Bronchial epithelial cell (primary cell): ENCODE measurements at regions not wholly inside any gene's neighbourhood (a gene's known extent, or its start where the extent isn't known, plus 50 kb on each side); places are given as distances from the start of the nearest gene placed in this dataset.

ENCODE experiments used
- DNase-seq: peaks from one replicate; pipeline ENCODE4 v3.0.0-alpha.2; 2010; ENCODE audit warnings: low read depth
- FAIRE-seq: peaks from 2 replicates; lab custom pipeline; 2011; peaks lifted over from hg19 to GRCh38; lab: Jason Lieb, UNC
- H3K27me3 ChIP-seq: 2 replicates; pipeline ENCODE4 v1.5.1; 2011; ENCODE audit warnings: low read length; ENCODE audit not compliant: control insufficient read depth, insufficient read depth
- H3K36me3 ChIP-seq: 2 replicates; pipeline ENCODE4 v1.5.1; 2011; ENCODE audit warnings: low read length; ENCODE audit not compliant: control insufficient read depth, insufficient read depth
- H3K4me3 ChIP-seq: 2 replicates; pipeline ENCODE4 v1.5.1; 2011; ENCODE audit warnings: mild to moderate bottlenecking, low read depth, low read length, control low read depth
- CTCF ChIP-seq: IDR thresholded peaks from 2 replicates; pipeline ENCODE4 v1.5.1; 2011; ENCODE audit warnings: mild to moderate bottlenecking, moderate library complexity, low read length, control low read depth, inconsistent platforms; ENCODE audit not compliant: insufficient read depth, severe bottlenecking

- Histone ChIP-seq H3K4me3 (no peak overlapping the region), H3K36me3 (no peaks in the 10 kb centered on the region), H3K27me3 (no peaks in the 10 kb centered on the region)
- DNase-seq (no peak), FAIRE-seq (no peak)
- TF ChIP-seq CTCF: no peak
Observed at GRCh38 chr1:239897458-239897857, 194.2 kb upstream of the FMN2 start.

- DNase-seq: peak; percentile 57
- H3K36me3 ChIP-seq: no peaks in the 10 kb centered on the region
- FAIRE-seq: no peak
- peak; percentile 92 for TF ChIP-seq CTCF
- H3K27me3 ChIP-seq: no peaks in the 10 kb centered on the region
- H3K4me3 ChIP-seq: no peak overlapping the region
Observed at GRCh38 chr1:239898062-239898730, 193.5 kb upstream of the FMN2 start.

- FAIRE-seq (no peak), DNase-seq (no peak)
- no peak for TF ChIP-seq CTCF
- Histone ChIP-seq H3K4me3 (no peak overlapping the region), H3K36me3 (no peaks in the 10 kb centered on the region), H3K27me3 (no peaks in the 10 kb centered on the region)
Observed at GRCh38 chr1:239899747-239900146, 191.9 kb upstream of the FMN2 start.

GRCh38 chr1:239906394-239906793 lies 185.3 kb upstream of the FMN2 start:
- no peak for TF ChIP-seq CTCF
- H3K4me3 ChIP-seq: no peak overlapping the region
- DNase-seq: no peak
- no peak for FAIRE-seq
- no peaks in the 10 kb centered on the region for H3K36me3 ChIP-seq
- H3K27me3 ChIP-seq: no peaks in the 10 kb centered on the region

GRCh38 chr1:239909898-239910297 lies 181.8 kb upstream of the FMN2 start:
- Histone ChIP-seq H3K27me3 (no peaks in the 10 kb centered on the region), H3K36me3 (no peaks in the 10 kb centered on the region), H3K4me3 (no peak overlapping the region)
- TF ChIP-seq CTCF: no peak
- no peak for FAIRE-seq
- DNase-seq: peak; percentile 39

- Histone ChIP-seq H3K36me3 (no peaks in the 10 kb centered on the region), H3K27me3 (no peaks in the 10 kb centered on the region), H3K4me3 (no peak overlapping the region)
- FAIRE-seq: no peak
- peak; percentile 2 for DNase-seq
- TF ChIP-seq CTCF: no peak
Observed at GRCh38 chr1:239912471-239912870, 179.2 kb upstream of the FMN2 start.
